Fibroblast of the aortic adventitia (primary cell): ENCODE measurements at regions not wholly inside any gene's neighbourhood (a gene's known extent, or its start where the extent isn't known, plus 50 kb on each side); places are given as distances from the start of the nearest gene placed in this dataset.
"Not testable (repeated sequence)": the region's sequence is repeated elsewhere in the genome, so short reads cannot be mapped to it uniquely, and the experiment has no call there.

ENCODE experiments used
- DNase-seq: peaks from one replicate; pipeline ENCODE4 v3.0.0-alpha.2; 2010; ENCODE audit warnings: low read depth
- H3K4me3 ChIP-seq: 2 replicates; pipeline ENCODE4 v1.5.1; 2011; ENCODE audit warnings: low read depth, mild to moderate bottlenecking, control low read depth, low read length, moderate library complexity
- TF ChIP-seq, protein P1 (sequence below): IDR thresholded peaks from 2 replicates; pipeline ENCODE4 v1.5.1; 2011; ENCODE audit warnings: mild to moderate bottlenecking, low read length, control low read depth, inconsistent platforms; ENCODE audit not compliant: insufficient read depth

GRCh38 chr1:80542231-80542630 is 1258.5 kb upstream of the ADGRL2 start:
- DNase-seq = peak; percentile 3
- TF ChIP-seq, protein P1, sequence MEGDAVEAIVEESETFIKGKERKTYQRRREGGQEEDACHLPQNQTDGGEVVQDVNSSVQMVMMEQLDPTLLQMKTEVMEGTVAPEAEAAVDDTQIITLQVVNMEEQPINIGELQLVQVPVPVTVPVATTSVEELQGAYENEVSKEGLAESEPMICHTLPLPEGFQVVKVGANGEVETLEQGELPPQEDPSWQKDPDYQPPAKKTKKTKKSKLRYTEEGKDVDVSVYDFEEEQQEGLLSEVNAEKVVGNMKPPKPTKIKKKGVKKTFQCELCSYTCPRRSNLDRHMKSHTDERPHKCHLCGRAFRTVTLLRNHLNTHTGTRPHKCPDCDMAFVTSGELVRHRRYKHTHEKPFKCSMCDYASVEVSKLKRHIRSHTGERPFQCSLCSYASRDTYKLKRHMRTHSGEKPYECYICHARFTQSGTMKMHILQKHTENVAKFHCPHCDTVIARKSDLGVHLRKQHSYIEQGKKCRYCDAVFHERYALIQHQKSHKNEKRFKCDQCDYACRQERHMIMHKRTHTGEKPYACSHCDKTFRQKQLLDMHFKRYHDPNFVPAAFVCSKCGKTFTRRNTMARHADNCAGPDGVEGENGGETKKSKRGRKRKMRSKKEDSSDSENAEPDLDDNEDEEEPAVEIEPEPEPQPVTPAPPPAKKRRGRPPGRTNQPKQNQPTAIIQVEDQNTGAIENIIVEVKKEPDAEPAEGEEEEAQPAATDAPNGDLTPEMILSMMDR = no peak
- H3K4me3 ChIP-seq = no peak overlapping the region

GRCh38 chr1:80540596-80540995 is 1260.1 kb upstream of the ADGRL2 start:
- TF ChIP-seq, protein P1 = no peak
- DNase-seq = no peak

GRCh38 chr1:80540149-80540548 is 1260.6 kb upstream of the ADGRL2 start:
- H3K4me3 ChIP-seq = no peak overlapping the region
- TF ChIP-seq, protein P1 = no peak
- DNase-seq = no peak

More at GRCh38 chr1:80540596-80540995, 1260.1 kb upstream of the ADGRL2 start:
- H3K4me3 ChIP-seq = no peak overlapping the region

- DNase-seq, H3K4me3 ChIP-seq: not testable (repeated sequence)
Observed at GRCh38 chr1:80539298-80539697, 1261.4 kb upstream of the ADGRL2 start.

DNA sequence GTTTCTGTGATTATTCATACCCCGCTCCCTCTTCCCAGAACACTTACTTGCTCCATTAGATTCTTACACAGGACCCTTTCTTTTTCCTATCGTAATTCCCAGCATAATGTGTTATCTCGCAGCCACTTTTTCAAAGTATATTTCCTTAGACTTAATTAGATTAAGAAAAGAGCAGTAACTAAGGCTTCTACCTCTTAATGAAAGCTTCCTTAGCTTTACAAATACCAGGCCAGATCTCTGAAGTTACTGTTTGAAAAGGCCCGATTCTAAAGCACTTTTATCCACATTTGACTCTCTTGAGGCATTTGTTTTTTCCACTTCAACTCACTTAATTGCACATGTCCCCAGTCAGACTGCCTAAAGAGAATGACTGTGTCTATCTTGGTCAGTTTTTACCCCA is 1264.3 kb upstream of the ADGRL2 start:
- TF ChIP-seq, protein P1 = no peak
- H3K4me3 ChIP-seq = no peak overlapping the region
- no peak for DNase-seq

DNA sequence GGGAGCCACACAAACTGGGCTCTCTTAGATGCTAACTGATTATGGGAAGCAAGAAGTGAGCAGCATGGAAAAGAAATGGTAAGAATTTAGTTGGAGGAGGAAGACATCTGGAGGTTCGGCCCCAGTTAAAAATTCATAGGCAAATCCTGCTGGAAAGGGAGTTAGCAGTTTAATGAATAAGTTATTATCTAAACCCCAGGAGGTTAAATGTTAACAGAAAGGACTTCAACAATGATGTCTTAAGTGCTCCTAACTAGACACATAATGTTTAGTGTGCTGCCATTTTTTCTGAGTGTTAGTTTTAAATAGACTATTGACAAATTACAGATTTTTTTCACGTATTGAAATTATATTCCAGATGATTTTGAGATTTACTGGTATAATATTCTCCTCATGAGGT is 1265.3 kb upstream of the ADGRL2 start:
- TF ChIP-seq, protein P1 = no peak
- no peak for DNase-seq
- no peak overlapping the region for H3K4me3 ChIP-seq

GRCh38 chr1:80534606-80535360 is 1266.0 kb upstream of the ADGRL2 start:
- TF ChIP-seq, protein P1 = no peak
- no peak overlapping the region for H3K4me3 ChIP-seq
- no peak for DNase-seq
